ENCODE measurements at regions not wholly inside any gene's neighbourhood (a gene's known extent, or its start where the extent isn't known, plus 50 kb on each side); places are given as distances from the start of the nearest gene placed in this dataset.

GRCh38 chr20:63100174-63100925, 93.6 kb upstream of the BHLHE23 start:
- DNase-seq: peak; percentile 10 to 47 (median 11)
- Histone ChIP-seq H3K4me1 (ENCODE audit: control insufficient read depth in 5 of 5, insufficient read depth in 5 of 5, low read length in 5 of 5) (peaks cover 0 to 15% (median 0%) of the 10 kb centered on the region in 5 donors), H3K36me3 (ENCODE audit: control insufficient read depth in 4 of 4, insufficient read depth in 4 of 4, low read length in 4 of 4) (no peaks in the 10 kb centered on the region), H3K27ac (ENCODE audit: low read depth in 1 of 2, low read length in 1 of 2) (no peak overlapping the region), H3K9ac (ENCODE audit: insufficient read depth in 1 of 2, low read length in 2 of 2) (no peak overlapping the region), H3K9me3 (ENCODE audit: control insufficient read depth in 4 of 4, insufficient read depth in 3 of 4, low read length in 3 of 4) (no peaks in the 10 kb centered on the region), H3K27me3 (ENCODE audit: control insufficient read depth in 3 of 3, insufficient read depth in 3 of 3, low read length in 2 of 3) (peaks cover 0 to 23% (median 2%) of the 10 kb centered on the region in 3 donors), H3K4me3 (no peak overlapping the region)
- TF ChIP-seq CTCF (IDR thresholded peaks at IDR 0.05; ENCODE audit: control extremely low read depth, extremely low read depth): no peak
- WGBS, 2 donors: 34 to 51% methylated on average over 14 of the region's 14 CpGs
- no peak for ATAC-seq (ENCODE audit: insufficient read depth, low FRiP score)

- H3K4me1 ChIP-seq (ENCODE audit: control insufficient read depth in 5 of 5, insufficient read depth in 5 of 5, low read length in 5 of 5): peaks cover 0 to 15% (median 0%) of the 10 kb centered on the region in 5 donors
- no peak overlapping the region for H3K9ac ChIP-seq (ENCODE audit: insufficient read depth in 1 of 2, low read length in 2 of 2)
- no peaks in the 10 kb centered on the region for H3K9me3 ChIP-seq (ENCODE audit: control insufficient read depth in 4 of 4, insufficient read depth in 3 of 4, low read length in 3 of 4)
- no peaks in the 10 kb centered on the region for H3K36me3 ChIP-seq (ENCODE audit: control insufficient read depth in 4 of 4, insufficient read depth in 4 of 4, low read length in 4 of 4)
- H3K4me3 ChIP-seq: no peak overlapping the region
- peaks cover 0 to 28% (median 2%) of the 10 kb centered on the region in 3 donors for H3K27me3 ChIP-seq (ENCODE audit: control insufficient read depth in 3 of 3, insufficient read depth in 3 of 3, low read length in 2 of 3)
- WGBS, 2 donors: 33 to 35% methylated on average over 22 of the region's 22 CpGs
- DNase-seq: peak in 1 of 3 donors; percentile 7
- no peak for ATAC-seq (ENCODE audit: insufficient read depth, low FRiP score)
- no peak for TF ChIP-seq CTCF (IDR thresholded peaks at IDR 0.05; ENCODE audit: control extremely low read depth, extremely low read depth)
- no peak overlapping the region for H3K27ac ChIP-seq (ENCODE audit: low read depth in 1 of 2, low read length in 1 of 2)
Observed at GRCh38 chr20:63099456-63100173, 92.9 kb upstream of the BHLHE23 start.

GRCh38 chr20:63098195-63098810, 91.5 kb upstream of the BHLHE23 start:
- Histone ChIP-seq H3K9ac (ENCODE audit: insufficient read depth in 1 of 2, low read length in 2 of 2) (no peak overlapping the region), H3K36me3 (ENCODE audit: control insufficient read depth in 4 of 4, insufficient read depth in 4 of 4, low read length in 4 of 4) (no peaks in the 10 kb centered on the region), H3K27me3 (ENCODE audit: control insufficient read depth in 3 of 3, insufficient read depth in 3 of 3, low read length in 2 of 3) (peaks cover 0 to 29% (median 2%) of the 10 kb centered on the region in 3 donors), H3K4me3 (no peak overlapping the region), H3K9me3 (ENCODE audit: control insufficient read depth in 4 of 4, insufficient read depth in 3 of 4, low read length in 3 of 4) (no peaks in the 10 kb centered on the region), H3K27ac (ENCODE audit: low read depth in 1 of 2, low read length in 1 of 2) (no peak overlapping the region), H3K4me1 (ENCODE audit: control insufficient read depth in 5 of 5, insufficient read depth in 5 of 5, low read length in 5 of 5) (peaks cover 0 to 15% (median 0%) of the 10 kb centered on the region in 5 donors)
- TF ChIP-seq CTCF (IDR thresholded peaks at IDR 0.05; ENCODE audit: control extremely low read depth, extremely low read depth): no peak
- DNase-seq (peak in 1 of 3 donors; percentile 3), ATAC-seq (ENCODE audit: insufficient read depth, low FRiP score) (no peak)
- 72 to 85% methylated on average over 6 of the region's 6 CpGs for WGBS, 2 donors
